GM12873 (cell line): ENCODE measurements at regions not wholly inside any gene's neighbourhood (a gene's known extent, or its start where the extent isn't known, plus 50 kb on each side); places are given as distances from the start of the nearest gene placed in this dataset.

Experiments used
- TF ChIP-seq, protein P1 (sequence below): IDR thresholded peaks from 2 replicates; pipeline ENCODE4 v1.5.1; 2012; ENCODE audit warnings: low read depth, mild to moderate bottlenecking, moderate library complexity, low read length, control low read depth; ENCODE audit not compliant: insufficient read depth; ENCODE audit errors: missing control alignments

- TF ChIP-seq, protein P1, sequence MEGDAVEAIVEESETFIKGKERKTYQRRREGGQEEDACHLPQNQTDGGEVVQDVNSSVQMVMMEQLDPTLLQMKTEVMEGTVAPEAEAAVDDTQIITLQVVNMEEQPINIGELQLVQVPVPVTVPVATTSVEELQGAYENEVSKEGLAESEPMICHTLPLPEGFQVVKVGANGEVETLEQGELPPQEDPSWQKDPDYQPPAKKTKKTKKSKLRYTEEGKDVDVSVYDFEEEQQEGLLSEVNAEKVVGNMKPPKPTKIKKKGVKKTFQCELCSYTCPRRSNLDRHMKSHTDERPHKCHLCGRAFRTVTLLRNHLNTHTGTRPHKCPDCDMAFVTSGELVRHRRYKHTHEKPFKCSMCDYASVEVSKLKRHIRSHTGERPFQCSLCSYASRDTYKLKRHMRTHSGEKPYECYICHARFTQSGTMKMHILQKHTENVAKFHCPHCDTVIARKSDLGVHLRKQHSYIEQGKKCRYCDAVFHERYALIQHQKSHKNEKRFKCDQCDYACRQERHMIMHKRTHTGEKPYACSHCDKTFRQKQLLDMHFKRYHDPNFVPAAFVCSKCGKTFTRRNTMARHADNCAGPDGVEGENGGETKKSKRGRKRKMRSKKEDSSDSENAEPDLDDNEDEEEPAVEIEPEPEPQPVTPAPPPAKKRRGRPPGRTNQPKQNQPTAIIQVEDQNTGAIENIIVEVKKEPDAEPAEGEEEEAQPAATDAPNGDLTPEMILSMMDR = no peak
Measured at GRCh38 chr22:49574881-49575702, 252.6 kb downstream of the BRD1 start.

DNA sequence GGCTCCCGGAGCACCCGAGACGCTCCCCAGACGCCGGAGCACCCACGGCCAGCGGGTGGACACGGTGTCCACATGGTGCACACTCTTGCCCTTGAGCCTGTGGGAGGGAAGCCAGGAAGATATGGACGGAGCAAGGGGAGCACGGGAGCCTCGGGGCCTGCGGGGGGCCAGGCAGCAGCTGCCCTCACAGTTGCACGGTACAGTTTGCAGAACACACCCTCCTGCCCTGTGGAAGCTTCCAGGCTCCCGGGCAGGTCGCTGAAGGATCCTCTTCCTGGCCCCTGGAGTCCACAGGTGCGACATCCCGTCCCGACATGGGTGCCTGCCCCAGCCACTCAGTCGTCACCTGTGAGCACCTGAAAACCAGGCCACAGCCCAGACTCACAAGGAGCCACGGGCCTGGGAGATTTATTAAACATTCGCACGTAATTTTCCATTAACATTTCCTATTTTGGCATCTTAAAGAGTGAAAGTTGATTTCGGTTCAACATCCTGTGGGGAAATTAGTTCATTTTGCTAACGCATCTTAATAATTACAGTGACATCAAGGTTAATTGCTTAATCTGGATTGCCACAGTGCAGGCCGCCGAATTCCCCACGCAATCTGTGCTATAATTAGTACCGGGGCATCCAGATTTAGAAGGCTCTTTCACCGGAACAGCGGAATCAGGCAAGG lies 253.3 kb downstream of the BRD1 start:
- TF ChIP-seq, protein P1 = no peak

DNA sequence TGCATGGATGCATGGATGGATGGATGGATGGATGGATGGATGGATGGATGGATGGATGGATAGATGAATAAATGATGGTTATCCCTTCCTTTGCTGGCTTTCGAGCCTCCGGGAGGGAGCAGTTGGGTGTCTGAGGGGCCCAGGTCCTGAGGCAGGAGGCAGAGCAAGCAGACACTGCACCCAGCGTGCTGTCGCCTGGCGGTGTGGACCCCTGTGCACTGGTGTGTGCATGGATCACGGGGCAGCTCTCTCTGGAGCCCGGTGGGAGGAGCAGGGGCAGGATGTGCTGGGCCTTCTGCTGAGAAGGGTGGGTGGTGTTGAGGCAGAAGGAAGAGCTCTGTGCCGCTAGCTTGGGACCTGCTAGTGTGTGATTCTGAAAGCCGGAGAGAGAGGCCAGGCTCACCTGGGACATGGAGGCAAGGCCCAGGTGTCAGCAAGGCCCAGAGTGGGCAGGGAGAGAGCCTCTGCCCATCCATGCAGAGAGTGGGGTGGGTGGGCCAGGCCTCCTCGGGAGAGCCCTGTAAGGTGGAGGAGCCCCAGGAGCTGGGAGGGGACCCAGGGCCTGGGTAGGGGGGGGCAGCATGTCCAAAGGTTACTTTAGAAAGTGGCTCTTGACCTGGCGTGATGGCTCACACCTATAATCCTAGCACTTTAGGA lies 254.4 kb downstream of the BRD1 start:
- TF ChIP-seq, protein P1 = no peak

DNA sequence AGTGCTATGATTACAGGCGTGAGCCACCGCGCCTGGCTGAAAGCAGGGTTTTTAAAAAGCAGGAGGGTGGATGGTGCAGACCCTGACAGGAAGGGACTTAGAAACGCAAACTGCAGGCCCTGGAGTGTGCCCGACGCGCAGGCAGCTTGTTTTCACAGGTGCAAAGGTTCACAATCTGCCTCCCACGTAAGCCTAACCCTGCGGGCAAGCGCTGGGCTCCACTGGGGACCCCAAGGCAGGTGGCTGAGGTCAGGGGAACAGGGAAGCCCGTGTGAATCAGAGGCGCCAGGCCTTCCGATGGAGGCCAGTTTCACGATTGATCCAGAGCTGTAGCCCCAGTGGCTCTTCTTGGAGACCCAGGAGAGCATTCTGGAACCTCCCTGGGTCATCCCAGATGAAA lies 256.3 kb downstream of the BRD1 start:
- TF ChIP-seq, protein P1 = no peak

- TF ChIP-seq, protein P1 = no peak
Measured at GRCh38 chr22:49570032-49570848, 257.4 kb downstream of the BRD1 start.

DNA sequence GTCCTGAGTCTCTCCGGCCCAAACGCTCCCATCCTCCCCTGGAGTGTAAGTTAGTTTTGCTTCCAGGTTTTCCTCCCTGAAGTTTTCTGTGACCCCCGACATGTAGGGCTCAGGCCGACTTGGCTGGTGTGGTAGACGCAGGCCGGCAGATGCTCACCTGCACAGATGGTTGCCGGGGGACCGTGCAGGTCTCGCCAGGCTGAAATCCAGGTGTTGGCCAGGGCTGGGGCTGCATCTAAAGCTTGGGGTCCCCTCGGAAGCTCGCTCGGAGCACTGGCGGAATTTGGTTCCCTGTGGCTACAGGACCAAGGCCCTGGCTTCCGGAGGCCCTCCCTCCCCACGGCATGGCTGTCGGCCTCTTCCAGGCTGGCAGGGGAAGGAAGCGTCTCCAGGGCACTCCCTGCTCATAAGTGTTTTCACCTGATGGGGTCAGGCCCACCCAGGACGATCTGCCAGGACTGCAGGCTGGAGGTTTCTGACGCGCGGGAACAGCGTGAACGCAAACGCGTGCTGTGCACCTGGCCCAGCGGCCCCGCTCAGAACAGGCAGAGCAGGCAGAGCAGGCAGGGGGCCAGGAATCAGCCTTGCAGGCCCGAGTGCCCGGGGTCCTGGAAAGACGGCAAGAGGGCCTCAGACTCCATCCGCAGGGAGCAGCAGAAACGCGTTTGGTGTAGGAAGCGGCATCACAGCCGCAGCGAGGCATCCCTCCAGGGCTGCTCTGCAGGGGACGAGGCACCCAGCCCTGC lies 258.2 kb downstream of the BRD1 start:
- TF ChIP-seq, protein P1 = no peak
